ENCODE measurements at regions not wholly inside any gene's neighbourhood (a gene's known extent, or its start where the extent isn't known, plus 50 kb on each side); places are given as distances from the start of the nearest gene placed in this dataset.

- no peak for ATAC-seq
- TF ChIP-seq POLR2A (IDR thresholded peaks at IDR 0.05) = no peak
- no peak for TF ChIP-seq CTCF (IDR thresholded peaks at IDR 0.05)
- DNase-seq = no peak
- no peak overlapping the region for H3K4me3 ChIP-seq
- H3K9me3 ChIP-seq = no peaks in the 10 kb centered on the region
- intact Hi-C loops (cut with DNase I) = no loop called here
- no peaks in the 10 kb centered on the region for H3K4me1 ChIP-seq
- H3K27me3 ChIP-seq = no peaks in the 10 kb centered on the region
- H3K27ac ChIP-seq = no peak overlapping the region
- 21% methylated on average over 3 of the region's 3 CpGs for WGBS, 2 donors
- no peaks in the 10 kb centered on the region for H3K36me3 ChIP-seq (replicated peaks in 1 of 2; ENCODE audit: insufficient read depth in 1 of 2, low read depth in 2 of 2)
Observed at GRCh38 chr17:52546493-52546892, 388.0 kb upstream of the CA10 start.

GRCh38 chr17:52537421-52537820 lies 378.9 kb upstream of the CA10 start:
- intact Hi-C loops (cut with DNase I) = no loop called here
- Histone ChIP-seq H3K27me3 (no peaks in the 10 kb centered on the region), H3K27ac (no peak overlapping the region), H3K36me3 (replicated peaks in 1 of 2; ENCODE audit: insufficient read depth in 1 of 2, low read depth in 2 of 2) (no peaks in the 10 kb centered on the region), H3K9me3 (no peaks in the 10 kb centered on the region), H3K4me3 (no peak overlapping the region), H3K4me1 (no peaks in the 10 kb centered on the region)
- ATAC-seq = no peak
- DNase-seq = no peak
- WGBS, 2 donors = 4 to 12% methylated on average over 1 of the region's 1 CpG
- TF ChIP-seq CTCF (IDR thresholded peaks at IDR 0.05) (no peak), POLR2A (IDR thresholded peaks at IDR 0.05) (no peak)

GRCh38 chr17:52536489-52536888 lies 378.0 kb upstream of the CA10 start:
- H3K9me3 ChIP-seq = no peaks in the 10 kb centered on the region
- intact Hi-C loops (cut with DNase I) = no loop called here
- H3K36me3 ChIP-seq (replicated peaks in 1 of 2; ENCODE audit: insufficient read depth in 1 of 2, low read depth in 2 of 2) = no peaks in the 10 kb centered on the region
- H3K27ac ChIP-seq = no peak overlapping the region
- TF ChIP-seq CTCF (IDR thresholded peaks at IDR 0.05) (no peak), POLR2A (IDR thresholded peaks at IDR 0.05) (no peak)
- 78 to 86% methylated on average over 3 to 4 of the region's 4 CpGs for whole genome bisulfite sequencing, 2 donors
- no peaks in the 10 kb centered on the region for H3K4me1 ChIP-seq
- H3K4me3 ChIP-seq = no peak overlapping the region
- DNase-seq (peak in 3 of 4 donors; percentile 13 to 37 (median 17)), ATAC-seq (no peak)
- no peaks in the 10 kb centered on the region for H3K27me3 ChIP-seq

GRCh38 chr17:52532373-52532772 lies 373.9 kb upstream of the CA10 start:
- Histone ChIP-seq H3K4me1 (no peaks in the 10 kb centered on the region), H3K27me3 (no peaks in the 10 kb centered on the region), H3K4me3 (no peak overlapping the region), H3K27ac (no peak overlapping the region), H3K9me3 (no peaks in the 10 kb centered on the region), H3K36me3 (replicated peaks in 1 of 2; ENCODE audit: insufficient read depth in 1 of 2, low read depth in 2 of 2) (no peaks in the 10 kb centered on the region)
- intact Hi-C loops (cut with DNase I) = no loop called here
- DNase-seq (no peak), ATAC-seq (no peak)
- TF ChIP-seq POLR2A (IDR thresholded peaks at IDR 0.05) (no peak), CTCF (IDR thresholded peaks at IDR 0.05) (no peak)
- WGBS, 2 donors = 63 to 78% methylated on average over 4 of the region's 4 CpGs

GRCh38 chr17:52524096-52524637 lies 365.7 kb upstream of the CA10 start:
- 86 to 89% methylated on average over 3 of the region's 3 CpGs for whole genome bisulfite sequencing, 2 donors
- intact Hi-C loops (cut with DNase I) = no loop called here
- H3K9me3 ChIP-seq = no peaks in the 10 kb centered on the region

More at GRCh38 chr17:52524096-52524637, 365.7 kb upstream of the CA10 start:
- ATAC-seq (no peak), DNase-seq (no peak)
- no peaks in the 10 kb centered on the region for H3K36me3 ChIP-seq (replicated peaks in 1 of 2; ENCODE audit: insufficient read depth in 1 of 2, low read depth in 2 of 2)
- H3K27me3 ChIP-seq = no peaks in the 10 kb centered on the region
- TF ChIP-seq CTCF (IDR thresholded peaks at IDR 0.05) = no peak
- no peak for TF ChIP-seq POLR2A (IDR thresholded peaks at IDR 0.05)
- no peak overlapping the region for H3K27ac ChIP-seq
- H3K4me1 ChIP-seq = no peaks in the 10 kb centered on the region
- no peak overlapping the region for H3K4me3 ChIP-seq
